Heart right ventricle (tissue), 16 donors: ENCODE measurements at regions not wholly inside any gene's neighbourhood (a gene's known extent, or its start where the extent isn't known, plus 50 kb on each side); places are given as distances from the start of the nearest gene placed in this dataset.

Experiments used
- ATAC-seq, 8 donors: fragments of 200-7000 bp; cut with Tn5 transposase; one replicate each; pipeline ENCODE4 v1.9.1; 2020; ENCODE audit warnings: mild to moderate bottlenecking in 8 of 8, moderate library complexity in 8 of 8, moderate number of reproducible peaks in 1 of 8
- DNase-seq, 2 donors: peaks; one replicate each; pipeline ENCODE4 v3.0.0-alpha.2; 2020
- H3K27ac ChIP-seq, 10 donors: fragments of 200-600 bp; sonication (generic) in 2 of 10; one replicate each; pipeline versions ENCODE4 v1.5.0 to v1.8.0; 2020 to 2022; ENCODE audit warnings: mild to moderate bottlenecking in 3 of 10
- H3K27me3 ChIP-seq, 7 donors: fragments of 200-600 bp; one replicate each; pipeline ENCODE4 v1.8.0; 2021 to 2022; ENCODE audit warnings: mild to moderate bottlenecking in 2 of 7
- H3K36me3 ChIP-seq, 9 donors: fragments of 200-600 bp; sonication (generic) in 1 of 9; one replicate each; pipeline versions ENCODE4 v1.5.0 to v1.8.0; 2020 to 2022; ENCODE audit warnings: mild to moderate bottlenecking in 2 of 9
- H3K4me1 ChIP-seq, 9 donors: fragments of 200-600 bp; sonication (generic) in 1 of 9; one replicate each; pipeline versions ENCODE4 v1.5.0 to v1.8.0; 2020 to 2022; ENCODE audit warnings: mild to moderate bottlenecking in 4 of 9
- H3K4me3 ChIP-seq, 10 donors: fragments of 200-600 bp; sonication (generic) in 2 of 10; one replicate each; pipeline versions ENCODE4 v1.5.0 to v1.8.0; 2020 to 2022; ENCODE audit warnings: mild to moderate bottlenecking in 7 of 10, moderate library complexity in 2 of 10
- H3K9me3 ChIP-seq, 11 donors: fragments of 200-600 bp in 10 of 11; sonication (generic) in 2 of 11; one replicate each; pipeline versions ENCODE4 v1.5.0 to v1.8.0; 2013 to 2022; ENCODE audit warnings: mild to moderate bottlenecking in 2 of 11, control low read depth in 1 of 11, moderate library complexity in 1 of 11
- WGBS, 2 donors: extraction: QIAGEN DNeasy Blood & Tissue Kit; methylation state at CpG; one replicate each; pipeline ENCODE4 v1.1.7; 2013; ENCODE audit warnings: inconsistent platforms in 1 of 2; 5-methylcytosine and 5-hydroxymethylcytosine counted together
- intact Hi-C, 10 donors: fragments of 100-400 bp; cut with DNase I; formaldehyde crosslinking; loops; one replicate each; pipeline versions ENCODE4 v1.11.1 to v1.14.2; 2022
- TF ChIP-seq, protein P1 (sequence below), 9 donors: fragments of 200-600 bp; sonication (generic) in 2 of 9; IDR thresholded peaks; one replicate each; pipeline versions ENCODE4 v1.5.0 to v1.8.0; 2021 to 2022; ENCODE audit warnings: antibody characterized with exemption in 9 of 9, mild to moderate bottlenecking in 5 of 9, moderate library complexity in 1 of 9
- donor health status: Arrhythmogenic right ventricular cardiomyopathy.
- donor health status: ischemic (EF 13 %, LVEDD 7.1; RV severe dilation, severe dysfunction).
- donor health status: healthy with polysubstance abuse.
- donor health status: DM: no; HTN: yes; CAD: no.
- donor health status: DM: no; HTN: no; CAD: no.
- donor health status: ischemic (EF 25% LVEDD 6.9; RV normal size, moderate dysfunction).
- donor health status: ischemic (EF 25% LVEDD 5.7; RV mildly dilated, moderate dysfunction).
- donor health status: healthy.
- donor health status: DM: yes; HTN: yes; CAD: no.
- donor health status: Ischemic cardiomyopathy.
- donor health status: ischemic (EF 35%, LVEDD 5.7; RV mildly dilated, moderate dysfunction).
- donor health status: nonischemic (EF 11% LVEDD 7.7; RV severe dilation, severe dysfunction).
- donor health status: DM: yes; HTN: yes; CAD: no.
- donor health status: PGD.
- donor health status: ischemic (EF 29% LVEDD 5.4; RV normal size, mild dysfunction).
- donor health status: nonischemic (EF 23%, LVEDD 6.1; RV moderate dilation, normal function).

- intact Hi-C loops, result no loop called here
- WGBS, 2 donors, result 58 to 65% methylated on average over 8 of the region's 8 CpGs
- ATAC-seq, result no peak
Measured at GRCh38 chr3:68287101-68287500, 632.7 kb upstream of the SUCLG2 start.

DNA sequence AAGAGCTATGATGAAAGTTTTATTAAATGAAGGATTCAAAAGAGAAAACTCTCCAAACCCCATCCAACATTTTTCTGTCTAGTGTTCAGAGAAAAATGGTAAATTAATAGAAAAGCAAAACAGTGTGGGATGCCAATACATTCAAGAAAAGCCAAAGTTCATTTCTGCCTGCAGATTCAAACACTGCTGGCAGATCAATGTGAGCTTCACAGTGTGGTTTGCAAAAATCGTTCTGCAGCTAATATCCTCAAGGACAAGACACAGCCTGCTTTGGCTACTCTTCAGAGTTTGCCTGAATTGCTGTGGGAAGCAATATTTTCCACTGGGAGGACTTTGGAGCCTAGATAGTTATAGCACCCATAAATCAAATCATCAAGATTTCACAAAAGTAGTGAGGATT lies 619.9 kb upstream of the SUCLG2 start:
- peaks cover 0 to 2% (median 0%) of the 10 kb centered on the region in 11 donors for H3K9me3 ChIP-seq
- intact Hi-C loops, result no loop called here
- TF ChIP-seq, protein P1, sequence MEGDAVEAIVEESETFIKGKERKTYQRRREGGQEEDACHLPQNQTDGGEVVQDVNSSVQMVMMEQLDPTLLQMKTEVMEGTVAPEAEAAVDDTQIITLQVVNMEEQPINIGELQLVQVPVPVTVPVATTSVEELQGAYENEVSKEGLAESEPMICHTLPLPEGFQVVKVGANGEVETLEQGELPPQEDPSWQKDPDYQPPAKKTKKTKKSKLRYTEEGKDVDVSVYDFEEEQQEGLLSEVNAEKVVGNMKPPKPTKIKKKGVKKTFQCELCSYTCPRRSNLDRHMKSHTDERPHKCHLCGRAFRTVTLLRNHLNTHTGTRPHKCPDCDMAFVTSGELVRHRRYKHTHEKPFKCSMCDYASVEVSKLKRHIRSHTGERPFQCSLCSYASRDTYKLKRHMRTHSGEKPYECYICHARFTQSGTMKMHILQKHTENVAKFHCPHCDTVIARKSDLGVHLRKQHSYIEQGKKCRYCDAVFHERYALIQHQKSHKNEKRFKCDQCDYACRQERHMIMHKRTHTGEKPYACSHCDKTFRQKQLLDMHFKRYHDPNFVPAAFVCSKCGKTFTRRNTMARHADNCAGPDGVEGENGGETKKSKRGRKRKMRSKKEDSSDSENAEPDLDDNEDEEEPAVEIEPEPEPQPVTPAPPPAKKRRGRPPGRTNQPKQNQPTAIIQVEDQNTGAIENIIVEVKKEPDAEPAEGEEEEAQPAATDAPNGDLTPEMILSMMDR (IDR thresholded peaks at IDR 0.05), result no peak
- H3K4me1 ChIP-seq, result no peaks in the 10 kb centered on the region
- H3K36me3 ChIP-seq, result no peaks in the 10 kb centered on the region
- 35 to 44% methylated on average over 1 of the region's 1 CpG for WGBS, 2 donors
- DNase-seq (no peak), ATAC-seq (no peak)
- H3K4me3 ChIP-seq, result no peak overlapping the region
- no peak overlapping the region for H3K27ac ChIP-seq
- H3K27me3 ChIP-seq, result no peaks in the 10 kb centered on the region

More at GRCh38 chr3:68287101-68287500, 632.7 kb upstream of the SUCLG2 start:
- no peaks in the 10 kb centered on the region for H3K36me3 ChIP-seq
- no peaks in the 10 kb centered on the region for H3K9me3 ChIP-seq
- DNase-seq, result no peak
- H3K27me3 ChIP-seq, result no peaks in the 10 kb centered on the region
- H3K27ac ChIP-seq, result no peak overlapping the region
- TF ChIP-seq, protein P1 (IDR thresholded peaks at IDR 0.05), result no peak
- no peaks in the 10 kb centered on the region for H3K4me1 ChIP-seq
- no peak overlapping the region for H3K4me3 ChIP-seq

DNA sequence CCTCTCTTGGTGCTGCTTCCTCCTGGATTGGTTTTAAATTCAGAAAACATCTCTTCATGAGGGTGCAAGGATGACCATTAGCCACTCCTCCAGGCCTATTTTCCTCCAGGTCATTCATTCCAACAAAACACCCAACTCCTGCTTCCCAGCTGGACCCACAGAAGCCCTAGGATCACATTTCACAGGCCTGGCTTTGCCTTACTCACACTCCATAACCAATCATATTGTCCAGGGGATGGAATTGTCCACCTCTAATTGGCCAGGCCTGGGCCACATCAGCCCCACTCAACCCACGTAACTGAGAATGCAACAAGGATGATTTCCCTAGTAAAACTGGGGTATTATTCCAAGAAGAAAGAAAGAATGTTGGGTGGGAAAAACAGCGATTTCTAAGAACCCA lies 616.7 kb upstream of the SUCLG2 start:
- Histone ChIP-seq H3K4me1 (peaks cover 0 to 6% (median 0%) of the 10 kb centered on the region in 9 donors), H3K4me3 (no peak overlapping the region), H3K9me3 (peaks cover 0 to 2% (median 0%) of the 10 kb centered on the region in 11 donors), H3K27ac (no peak overlapping the region), H3K27me3 (no peaks in the 10 kb centered on the region), H3K36me3 (no peaks in the 10 kb centered on the region)
- 67 to 72% methylated on average over 2 of the region's 2 CpGs for WGBS, 2 donors
- DNase-seq, result no peak
- intact Hi-C loops, result no loop called here
- ATAC-seq, result no peak
- TF ChIP-seq, protein P1 (IDR thresholded peaks at IDR 0.05), result no peak

DNA sequence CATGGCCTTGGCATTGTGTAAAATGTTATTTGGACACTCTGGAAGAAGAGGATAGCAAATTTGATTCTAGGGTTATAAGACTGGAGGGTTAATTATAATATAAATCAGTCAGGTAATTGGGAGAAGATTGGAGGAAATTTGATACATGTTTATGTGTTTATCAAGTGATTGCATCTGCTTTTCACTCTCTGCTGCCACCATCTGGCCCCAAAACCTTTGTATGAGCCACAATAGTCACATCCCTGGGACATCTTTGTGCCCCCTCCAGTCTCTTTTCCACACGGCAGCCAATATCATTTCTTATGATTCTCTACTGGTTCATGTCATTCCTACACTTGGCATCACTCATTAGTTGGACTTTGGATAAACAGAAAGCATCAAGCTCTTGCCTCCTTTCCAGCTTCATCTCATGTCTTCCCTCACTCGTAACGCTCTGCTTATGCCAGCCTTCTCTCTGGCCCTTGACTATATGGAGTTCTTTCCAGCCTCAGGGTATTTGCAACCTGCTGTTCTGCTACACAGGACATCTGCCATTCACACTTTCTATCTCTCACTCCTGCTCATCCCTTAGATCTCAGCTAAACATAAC lies 602.3 kb upstream of the SUCLG2 start:
- Histone ChIP-seq H3K27ac (no peak overlapping the region), H3K27me3 (no peaks in the 10 kb centered on the region), H3K4me1 (no peaks in the 10 kb centered on the region), H3K36me3 (no peaks in the 10 kb centered on the region), H3K4me3 (no peak overlapping the region), H3K9me3 (peaks cover 0 to 4% (median 0%) of the 10 kb centered on the region in 11 donors)
- intact Hi-C loops, result no loop called here
- DNase-seq, result no peak
- 70% methylated on average over 3 of the region's 3 CpGs for WGBS, 2 donors
- no peak for ATAC-seq
- TF ChIP-seq, protein P1 (IDR thresholded peaks at IDR 0.05), result peak in 1 of 9 donors; percentile 27
